AG04449 (cell line): ENCODE measurements at regions not wholly inside any gene's neighbourhood (a gene's known extent, or its start where the extent isn't known, plus 50 kb on each side); places are given as distances from the start of the nearest gene placed in this dataset.

Source experiments
- CTCF ChIA-PET: fragments of 350-600 bp; formaldehyde crosslinking; extraction: SDS; loops from one replicate; lab custom pipeline; 2021; ENCODE audit warnings: antibody characterized with exemption; lab: Yijun Ruan, JAX
- POLR2A ChIA-PET: fragments of 400-600, 350-600 bp; formaldehyde crosslinking; extraction: SDS; loops from one replicate; lab custom pipeline; 2020; ENCODE audit warnings: antibody characterized with exemption, inconsistent platforms; lab: Yijun Ruan, JAX
- DNase-seq: peaks from one replicate; pipeline ENCODE4 v3.0.0-alpha.2; 2010; ENCODE audit warnings: low read depth, low spot score
- H3K4me3 ChIP-seq: 2 replicates; pipeline ENCODE4 v1.5.1; 2011; ENCODE audit warnings: low read depth, mild to moderate bottlenecking, control low read depth, low read length
- CTCF ChIP-seq: IDR thresholded peaks from one replicate; pipeline ENCODE4 v1.5.1; 2011; ENCODE audit warnings: mild to moderate bottlenecking, moderate library complexity, low read length, control low read depth, inconsistent platforms; ENCODE audit not compliant: insufficient read depth; ENCODE audit errors: missing control alignments

GRCh38 chr6:48186746-48187145, 75.7 kb upstream of the PTCHD4 start:
- ChIA-PET CTCF (no interaction called here), POLR2A (no interaction called here)
- no peak overlapping the region for H3K4me3 ChIP-seq
- DNase-seq: no peak
- TF ChIP-seq CTCF: no peak

- CTCF ChIA-PET: no interaction called here
- POLR2A ChIA-PET: no interaction called here
- TF ChIP-seq CTCF: no peak
- H3K4me3 ChIP-seq: no peak overlapping the region
- DNase-seq: no peak
Observed at GRCh38 chr6:48184648-48185047, 73.7 kb upstream of the PTCHD4 start.

GRCh38 chr6:48183811-48184605, 73.0 kb upstream of the PTCHD4 start:
- no peak overlapping the region for H3K4me3 ChIP-seq
- ChIA-PET CTCF (no interaction called here), POLR2A (no interaction called here)
- no peak for TF ChIP-seq CTCF
- no peak for DNase-seq

- POLR2A ChIA-PET: no interaction called here
- H3K4me3 ChIP-seq: no peak overlapping the region
- no peak for DNase-seq
- TF ChIP-seq CTCF: no peak
- CTCF ChIA-PET: no interaction called here
Observed at GRCh38 chr6:48183178-48183577, 72.2 kb upstream of the PTCHD4 start.

GRCh38 chr6:48178700-48179099, 67.7 kb upstream of the PTCHD4 start:
- ChIA-PET POLR2A (no interaction called here), CTCF (no interaction called here)
- no peak overlapping the region for H3K4me3 ChIP-seq
- no peak for DNase-seq
- TF ChIP-seq CTCF: no peak

GRCh38 chr6:48177786-48178185, 66.8 kb upstream of the PTCHD4 start:
- TF ChIP-seq CTCF: no peak
- no peak for DNase-seq
- CTCF ChIA-PET: no interaction called here
- H3K4me3 ChIP-seq: no peak overlapping the region
- POLR2A ChIA-PET: no interaction called here
